ENCODE measurements at regions not wholly inside any gene's neighbourhood (a gene's known extent, or its start where the extent isn't known, plus 50 kb on each side); places are given as distances from the start of the nearest gene placed in this dataset.
"Not testable (repeated sequence)": the region's sequence is repeated elsewhere in the genome, so short reads cannot be mapped to it uniquely, and the experiment has no call there.

DNA sequence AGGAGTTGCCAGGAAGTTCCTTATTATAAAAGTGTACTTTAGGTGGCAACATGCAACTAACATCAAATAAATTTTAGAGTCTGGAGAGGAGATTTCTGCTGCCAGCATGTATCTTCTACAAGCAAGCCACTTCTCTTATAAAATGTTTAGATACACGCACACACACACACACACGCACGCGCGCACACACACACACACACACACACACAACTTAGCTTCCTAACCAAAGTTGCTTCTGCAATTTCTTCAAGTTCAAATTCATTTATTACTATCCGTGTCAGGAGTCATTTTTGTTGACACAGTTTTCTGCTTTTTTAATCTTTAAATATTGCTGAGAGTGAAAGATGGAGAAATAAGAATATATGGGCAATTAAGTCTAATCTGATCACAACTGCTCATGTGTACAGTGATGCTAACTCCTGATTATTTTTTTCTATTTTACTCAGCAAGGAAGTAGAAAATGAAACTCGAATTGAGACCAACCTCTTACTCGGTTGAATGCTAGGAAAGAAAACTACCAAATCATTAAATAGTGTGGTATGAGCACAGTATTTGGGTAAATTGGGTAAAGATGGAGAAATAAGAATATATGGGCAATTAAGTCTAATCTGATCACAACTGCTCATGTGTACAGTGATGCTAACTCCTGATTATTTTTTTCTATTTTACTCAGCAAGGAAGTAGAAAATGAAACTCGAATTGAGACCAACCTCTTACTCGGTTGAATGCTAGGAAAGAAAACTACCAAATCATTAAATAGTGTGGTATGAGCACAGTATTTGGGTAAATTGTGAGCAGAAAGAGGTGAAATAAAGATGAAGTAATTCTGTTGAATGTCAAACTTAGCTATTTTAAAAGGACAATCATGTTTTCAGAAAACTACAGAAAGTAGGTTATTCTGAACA lies 554.1 kb upstream of the MBL2 start:
- TF ChIP-seq, protein P1, sequence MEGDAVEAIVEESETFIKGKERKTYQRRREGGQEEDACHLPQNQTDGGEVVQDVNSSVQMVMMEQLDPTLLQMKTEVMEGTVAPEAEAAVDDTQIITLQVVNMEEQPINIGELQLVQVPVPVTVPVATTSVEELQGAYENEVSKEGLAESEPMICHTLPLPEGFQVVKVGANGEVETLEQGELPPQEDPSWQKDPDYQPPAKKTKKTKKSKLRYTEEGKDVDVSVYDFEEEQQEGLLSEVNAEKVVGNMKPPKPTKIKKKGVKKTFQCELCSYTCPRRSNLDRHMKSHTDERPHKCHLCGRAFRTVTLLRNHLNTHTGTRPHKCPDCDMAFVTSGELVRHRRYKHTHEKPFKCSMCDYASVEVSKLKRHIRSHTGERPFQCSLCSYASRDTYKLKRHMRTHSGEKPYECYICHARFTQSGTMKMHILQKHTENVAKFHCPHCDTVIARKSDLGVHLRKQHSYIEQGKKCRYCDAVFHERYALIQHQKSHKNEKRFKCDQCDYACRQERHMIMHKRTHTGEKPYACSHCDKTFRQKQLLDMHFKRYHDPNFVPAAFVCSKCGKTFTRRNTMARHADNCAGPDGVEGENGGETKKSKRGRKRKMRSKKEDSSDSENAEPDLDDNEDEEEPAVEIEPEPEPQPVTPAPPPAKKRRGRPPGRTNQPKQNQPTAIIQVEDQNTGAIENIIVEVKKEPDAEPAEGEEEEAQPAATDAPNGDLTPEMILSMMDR (IDR thresholded peaks at IDR 0.05) = not testable (repeated sequence)
- not testable (repeated sequence) for TF ChIP-seq POLR2A (IDR thresholded peaks at IDR 0.05)
